ENCODE measurements at regions not wholly inside any gene's neighbourhood (a gene's known extent, or its start where the extent isn't known, plus 50 kb on each side); places are given as distances from the start of the nearest gene placed in this dataset.

DNA sequence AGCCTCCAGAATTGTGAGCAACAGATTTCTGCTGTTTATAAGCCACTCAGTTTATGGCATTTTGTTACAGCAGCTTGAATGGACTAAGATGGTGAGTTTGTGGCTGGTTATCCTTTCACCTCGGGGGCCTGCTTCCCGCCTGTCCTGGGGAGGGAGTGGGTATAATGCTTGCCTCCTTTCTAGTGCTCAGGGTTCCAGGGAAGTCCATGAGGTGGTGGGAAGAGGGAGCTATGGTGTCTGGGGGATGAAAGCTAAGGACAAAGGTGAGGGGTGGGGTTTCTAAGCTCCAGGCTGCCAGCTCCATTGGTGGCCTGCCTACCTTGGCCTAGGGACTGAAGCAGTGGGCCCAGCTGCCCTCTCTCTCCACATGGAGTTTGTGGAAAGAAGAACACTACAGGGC, 50.2 kb upstream of the SDK2 start:
- no peak for DNase-seq (ENCODE audit: low read depth in 2 of 2)

DNA sequence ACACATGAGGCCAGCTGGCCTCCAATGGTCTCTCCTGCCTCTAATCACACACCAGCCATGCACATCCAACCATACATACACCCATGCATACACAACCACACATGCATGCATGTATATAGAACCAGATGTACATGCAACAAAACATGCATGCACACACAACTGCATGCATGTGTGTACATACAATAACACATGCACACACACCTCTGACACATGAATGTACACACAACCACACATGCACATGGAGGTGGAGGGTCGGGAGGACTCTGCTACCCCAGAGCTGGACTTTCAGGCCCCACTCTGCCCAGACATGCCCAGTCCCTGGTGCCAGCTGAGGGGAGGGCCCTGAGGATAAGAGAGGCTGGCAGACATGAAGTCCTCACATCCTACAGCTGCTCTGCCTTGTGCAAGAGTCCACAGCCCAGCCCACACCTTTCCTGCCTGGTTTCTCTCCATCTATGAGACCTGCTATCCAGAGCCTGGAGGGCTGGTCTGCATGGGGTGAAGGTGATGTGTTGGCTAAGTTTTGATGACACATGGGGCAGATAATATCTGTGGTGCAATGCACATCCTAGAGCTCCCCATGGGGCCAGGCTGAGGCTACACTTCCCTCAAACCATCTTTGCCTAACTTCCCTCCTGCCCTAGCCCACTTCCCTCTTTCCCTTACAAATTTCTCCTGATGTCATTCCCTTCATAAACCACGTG, 50.9 kb upstream of the SDK2 start:
- no peak for DNase-seq (ENCODE audit: low read depth in 2 of 2)

DNA sequence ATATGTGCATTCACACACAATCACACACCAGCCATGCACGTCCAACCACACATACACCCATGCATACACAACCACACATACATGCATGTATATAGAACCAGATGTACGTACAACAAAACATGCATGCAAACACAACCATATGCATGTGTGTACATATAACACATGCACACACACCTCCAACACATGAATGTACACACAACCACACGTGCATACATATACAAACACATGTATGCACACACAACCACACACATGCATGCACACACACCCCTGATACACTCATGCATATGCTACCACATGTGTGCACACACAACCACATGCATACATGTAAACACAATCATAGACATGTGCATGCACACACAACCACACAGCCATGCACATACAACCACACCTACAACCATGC, 52.0 kb upstream of the SDK2 start:
- no peak for DNase-seq (ENCODE audit: low read depth in 2 of 2)

DNA sequence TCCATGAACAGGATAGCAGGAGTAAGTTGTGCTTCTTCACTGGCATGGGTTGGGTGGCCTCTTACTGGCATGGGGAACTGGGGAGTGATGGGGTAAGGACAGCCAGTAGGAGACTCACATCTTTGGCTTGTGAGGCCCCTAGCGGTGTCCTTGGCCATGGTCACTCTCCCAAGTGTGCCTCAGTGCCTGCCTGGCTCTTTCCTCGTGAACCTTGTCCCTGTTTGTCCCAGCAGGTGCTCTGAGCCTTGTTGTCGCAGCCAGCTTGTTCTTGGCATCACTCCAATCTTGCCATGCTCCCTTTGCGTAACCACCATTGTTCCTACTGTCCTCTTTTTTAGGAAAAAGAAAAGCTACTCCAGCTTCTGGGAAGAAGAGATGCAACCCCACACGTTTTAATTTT, 53.6 kb upstream of the SDK2 start:
- no peak for DNase-seq (ENCODE audit: low read depth in 2 of 2)

DNA sequence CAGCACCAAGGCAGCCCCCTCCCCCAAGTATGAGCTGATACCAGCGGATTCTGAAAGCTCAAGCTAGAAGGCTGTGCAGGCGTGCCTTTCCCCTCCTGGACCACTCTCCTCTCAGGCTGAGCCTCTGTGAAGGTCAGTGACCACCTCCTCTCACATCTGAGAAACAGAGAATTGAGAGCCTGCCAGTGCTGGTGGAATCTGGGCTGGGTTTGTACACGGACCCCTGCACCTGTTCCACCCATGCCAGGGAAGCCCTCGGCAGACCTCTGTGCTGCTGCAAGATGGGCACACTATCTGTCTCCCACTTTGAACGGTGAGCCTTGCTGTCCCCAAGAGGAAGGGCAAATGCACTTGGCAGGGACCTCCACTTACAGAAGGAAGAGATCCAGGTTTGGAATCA, 54.7 kb upstream of the SDK2 start:
- DNase-seq (ENCODE audit: low read depth in 2 of 2), result no peak

DNA sequence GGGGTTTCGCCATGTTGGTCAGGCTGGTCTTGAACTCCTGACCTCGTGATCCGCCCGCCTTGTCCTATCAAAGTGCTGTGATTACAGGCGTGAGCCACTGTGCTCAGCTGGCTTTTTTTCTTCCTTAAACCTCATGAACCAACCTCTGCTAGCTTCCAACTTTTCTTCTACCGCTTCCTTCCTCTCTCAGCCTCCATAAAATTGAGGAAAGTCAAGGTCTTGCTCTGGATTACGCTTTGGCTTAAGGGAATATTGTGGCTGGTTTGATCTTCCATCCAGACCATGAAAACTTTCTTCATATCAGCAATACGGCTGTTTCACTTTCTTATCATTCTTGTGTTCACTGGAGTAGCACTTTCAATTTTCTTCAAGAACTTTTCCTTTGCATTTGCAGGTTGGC, 57.5 kb upstream of the SDK2 start:
- DNase-seq (ENCODE audit: low read depth in 2 of 2), result no peak

DNA sequence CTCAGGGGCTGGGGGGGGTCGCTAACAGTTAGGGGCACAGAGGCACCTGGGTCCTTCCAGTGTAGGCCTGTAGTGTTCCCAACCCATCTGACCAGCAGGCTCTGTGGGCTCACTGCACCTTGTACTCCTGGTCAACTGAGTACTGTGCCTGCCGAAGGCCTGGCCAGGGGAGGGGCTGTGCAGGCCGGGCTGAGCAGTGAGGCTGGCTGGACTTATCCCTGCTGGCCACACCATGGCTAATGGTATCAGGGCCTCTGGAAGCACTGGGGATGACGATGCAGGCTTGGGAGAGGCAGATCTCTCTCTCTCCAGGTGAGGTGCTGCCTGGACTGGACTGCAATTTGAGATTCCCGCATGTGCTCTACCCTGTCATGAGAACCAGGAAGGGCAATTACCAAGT, 58.9 kb upstream of the SDK2 start:
- no peak for DNase-seq (ENCODE audit: low read depth in 2 of 2)

DNA sequence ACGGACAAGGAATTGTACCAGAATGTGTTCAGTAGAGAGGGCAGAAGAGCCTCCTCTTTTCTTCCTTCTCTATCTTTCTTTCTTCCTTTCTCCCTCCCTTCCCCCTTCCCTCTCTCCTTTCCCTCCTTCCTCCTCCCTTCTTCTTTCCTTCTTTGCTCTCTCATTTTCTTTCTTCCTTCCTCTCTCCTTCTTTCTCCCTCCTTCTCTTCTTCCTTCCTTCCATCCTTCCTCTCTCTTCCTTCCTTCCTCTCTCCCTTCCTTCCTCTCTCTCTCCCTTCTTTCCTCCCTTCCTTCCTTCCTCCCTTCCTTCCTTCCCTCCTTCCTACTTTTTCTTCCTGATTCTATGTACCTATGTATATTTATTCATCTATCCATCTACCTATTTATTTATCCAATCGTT, 59.7 kb upstream of the SDK2 start:
- DNase-seq (ENCODE audit: low read depth in 2 of 2), result no peak

DNA sequence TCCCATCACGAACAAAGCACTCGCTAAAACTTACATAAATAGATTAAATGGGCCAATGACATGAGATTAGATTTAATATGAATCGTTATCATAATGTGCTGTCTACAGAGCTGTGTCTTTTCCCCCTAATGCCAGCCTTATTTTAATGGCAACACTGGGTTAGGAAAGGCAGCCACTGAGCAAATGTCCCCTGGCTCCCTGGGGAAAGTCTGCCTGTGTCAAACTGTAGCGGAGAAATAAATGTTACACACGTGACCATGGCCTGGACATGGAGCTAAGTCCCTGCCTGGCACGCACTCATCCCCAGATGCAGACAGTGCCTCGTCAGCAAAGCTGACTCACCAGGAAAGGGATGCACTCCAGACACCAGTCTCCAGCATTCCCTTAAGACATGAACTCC, 61.3 kb upstream of the SDK2 start:
- DNase-seq (ENCODE audit: low read depth in 2 of 2), result no peak

DNA sequence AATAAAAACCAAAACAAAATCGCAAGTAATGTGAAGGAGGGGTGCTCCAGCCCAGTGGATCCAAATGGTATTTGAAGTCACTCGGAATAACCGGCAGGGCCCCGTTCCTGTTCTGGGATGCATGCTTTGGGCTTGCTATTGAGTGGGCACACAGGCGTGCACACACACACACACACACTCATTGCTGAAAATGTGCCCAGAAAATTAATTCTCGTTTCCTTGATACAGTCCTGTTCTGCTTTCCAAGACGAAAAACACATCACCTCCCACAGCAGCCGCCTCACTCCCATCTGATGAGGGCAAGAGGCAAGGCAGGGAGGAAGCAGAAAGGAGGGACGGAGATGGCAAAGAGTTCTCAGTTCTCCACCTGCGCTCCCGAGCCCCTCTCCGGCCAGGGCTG, 62.2 kb upstream of the SDK2 start:
- DNase-seq (ENCODE audit: low read depth in 2 of 2), result no peak

DNA sequence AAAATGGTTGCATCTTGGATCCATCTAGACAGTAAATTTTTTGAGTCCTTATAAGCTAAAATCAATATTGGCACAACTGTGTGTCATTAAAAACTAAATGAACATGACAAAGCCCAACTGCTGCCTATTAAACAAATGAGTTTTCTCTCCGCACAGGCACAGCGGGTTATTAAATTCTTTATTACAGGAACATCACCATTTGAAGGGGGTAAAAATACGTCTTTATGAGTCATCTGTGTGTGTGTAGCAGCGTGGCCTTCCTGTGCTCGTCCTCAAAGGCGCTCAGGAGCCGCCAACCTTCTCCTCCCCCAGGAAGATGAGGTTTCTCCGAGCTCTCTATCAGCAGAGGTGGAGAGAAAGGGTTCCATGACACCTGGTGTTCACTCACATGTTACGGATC, 62.6 kb upstream of the SDK2 start:
- DNase-seq (ENCODE audit: low read depth in 2 of 2), result no peak

DNA sequence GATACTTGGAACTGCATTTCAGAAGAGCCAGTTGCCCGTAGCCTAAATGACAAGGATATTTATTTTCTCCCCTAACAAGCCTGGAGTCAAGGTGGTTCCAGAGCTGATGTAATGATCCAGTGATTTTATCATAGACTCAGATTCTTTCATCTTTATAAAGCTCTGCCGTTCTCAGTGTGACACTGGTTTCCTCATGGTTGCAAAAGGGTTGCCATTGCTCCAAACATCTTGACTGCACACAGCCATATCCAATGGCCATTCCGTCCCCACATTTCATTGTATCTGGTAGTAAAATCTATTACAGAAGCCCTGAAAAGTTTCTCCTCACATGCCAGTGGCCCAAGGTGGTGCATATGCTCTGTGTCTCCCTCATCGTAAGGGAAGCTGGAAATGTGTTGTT, 63.1 kb upstream of the SDK2 start:
- no peak for DNase-seq (ENCODE audit: low read depth in 2 of 2)

DNA sequence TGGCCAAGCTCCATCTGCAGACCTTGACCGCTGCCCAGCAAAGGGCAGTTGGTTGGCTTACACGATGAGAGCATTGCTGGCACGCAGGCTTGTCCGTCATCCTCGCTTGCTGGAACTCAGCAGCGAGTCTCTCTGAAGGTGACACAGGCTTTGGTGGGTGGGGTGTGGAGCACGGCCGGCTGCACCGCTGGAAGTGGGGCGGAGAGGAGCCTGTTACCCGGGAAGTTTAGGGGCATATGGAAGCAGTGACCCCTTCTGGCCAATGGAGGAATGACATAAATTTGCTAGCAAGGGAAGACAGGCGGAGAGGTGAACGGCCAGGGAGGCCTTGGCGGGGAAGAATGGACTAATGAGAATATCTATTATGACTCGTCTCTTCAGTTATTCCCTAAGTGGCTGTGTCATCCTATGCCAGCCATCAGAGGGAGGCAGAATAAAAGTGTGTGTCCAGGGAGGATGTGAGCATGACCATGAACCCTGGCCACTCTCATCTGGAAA, 65.9 kb upstream of the SDK2 start:
- DNase-seq (ENCODE audit: low read depth in 2 of 2), result peak; percentile 26 to 58

DNA sequence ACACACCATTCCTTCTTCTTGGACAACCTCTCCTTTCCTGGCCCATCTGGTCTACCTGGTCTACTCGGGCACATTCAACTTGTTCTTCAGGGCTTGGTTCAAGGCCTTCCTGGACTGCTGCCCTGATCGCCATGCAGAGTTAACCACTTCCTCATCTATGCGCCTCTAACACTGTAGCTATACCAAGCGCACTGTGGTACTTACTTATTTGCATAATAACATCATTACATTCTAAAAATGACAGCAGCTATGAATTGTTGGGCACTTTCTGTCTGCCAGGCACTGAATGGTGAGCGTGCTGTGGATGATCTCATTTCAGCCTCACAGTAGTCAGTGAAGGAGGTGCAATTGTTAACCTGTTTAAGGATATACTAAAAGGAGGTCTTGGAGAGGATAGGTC, 66.9 kb upstream of the SDK2 start:
- DNase-seq (ENCODE audit: low read depth in 2 of 2), result no peak

DNA sequence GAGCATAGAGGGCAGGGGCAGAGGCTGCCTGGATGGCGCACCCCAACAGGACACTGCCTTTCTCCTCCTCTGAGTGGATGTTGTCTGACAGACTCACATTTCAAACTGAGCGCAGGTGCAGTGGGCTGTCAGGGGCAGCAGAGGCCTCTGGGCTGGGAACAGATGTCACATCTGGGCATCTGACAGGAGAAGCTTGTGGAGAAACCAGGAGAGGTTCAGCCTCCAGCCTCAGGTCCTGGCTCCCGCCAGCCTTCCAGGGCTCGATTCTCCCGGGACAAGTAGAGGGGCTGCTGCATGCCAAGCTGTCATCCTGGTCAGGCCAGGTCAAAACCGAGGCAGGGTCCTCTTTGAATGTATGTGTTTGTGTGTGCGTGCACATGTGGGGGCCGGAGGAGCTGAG, 67.7 kb upstream of the SDK2 start:
- DNase-seq (ENCODE audit: low read depth in 2 of 2), result no peak

DNA sequence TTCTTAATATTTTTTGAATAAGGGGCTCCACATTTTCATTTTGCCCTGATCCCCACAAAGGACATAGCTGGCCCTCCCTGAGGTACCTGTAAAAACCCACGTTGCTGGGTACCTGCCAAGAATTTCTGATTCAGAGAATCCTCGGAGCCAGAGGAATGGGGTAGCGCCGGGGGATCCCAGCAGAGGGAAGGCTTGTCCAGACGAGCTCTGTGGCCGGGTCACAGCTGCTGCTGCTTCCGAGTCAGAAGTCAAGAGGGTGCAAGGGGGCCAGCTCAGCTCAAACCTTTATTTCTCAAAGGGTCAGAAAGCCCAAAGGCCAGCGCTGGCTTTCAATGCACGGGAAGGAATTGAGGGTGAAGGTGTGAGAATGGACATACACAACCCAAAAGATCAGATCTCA, 68.9 kb upstream of the SDK2 start:
- DNase-seq (ENCODE audit: low read depth in 2 of 2), result no peak

DNA sequence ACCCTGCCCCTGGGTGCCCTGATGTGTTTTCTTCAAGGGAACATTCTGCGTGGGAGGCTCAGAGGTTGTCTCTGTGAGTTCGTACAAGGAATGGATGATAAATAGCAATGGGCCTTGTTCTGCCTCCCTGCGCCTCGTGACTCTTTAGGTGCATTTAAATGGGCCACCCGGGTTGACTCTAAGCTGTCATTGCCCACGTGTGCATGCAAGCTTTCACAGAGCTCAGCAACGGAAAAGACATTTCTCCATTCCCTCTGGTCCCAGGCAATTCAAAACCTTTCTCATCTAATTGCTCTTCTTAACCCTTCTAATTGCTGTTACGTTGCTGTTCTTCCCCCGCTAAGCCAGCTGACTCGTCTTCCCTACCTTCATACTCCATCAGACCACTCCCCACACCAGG, 71.5 kb upstream of the SDK2 start:
- DNase-seq (ENCODE audit: low read depth in 2 of 2), result no peak

DNA sequence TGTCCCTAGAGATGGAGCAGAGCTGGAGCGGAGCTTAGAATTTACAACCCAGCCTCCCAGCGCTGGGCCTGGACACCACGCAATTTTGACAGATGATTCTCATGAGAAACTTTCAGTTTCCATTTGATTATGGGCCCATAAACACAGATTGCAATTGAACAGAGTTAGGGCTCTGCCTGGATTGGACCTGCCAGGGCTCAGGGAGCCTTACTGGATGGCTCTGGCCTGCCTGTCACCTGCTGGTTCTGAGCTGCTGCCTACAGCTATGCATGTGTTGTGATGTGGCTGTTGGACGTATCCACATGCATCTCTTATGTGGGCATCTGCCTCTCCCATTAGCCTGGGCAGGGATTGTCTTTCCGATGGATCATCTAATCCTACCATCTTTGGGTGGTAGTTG, 73.4 kb upstream of the SDK2 start:
- no peak for DNase-seq (ENCODE audit: low read depth in 2 of 2)

DNA sequence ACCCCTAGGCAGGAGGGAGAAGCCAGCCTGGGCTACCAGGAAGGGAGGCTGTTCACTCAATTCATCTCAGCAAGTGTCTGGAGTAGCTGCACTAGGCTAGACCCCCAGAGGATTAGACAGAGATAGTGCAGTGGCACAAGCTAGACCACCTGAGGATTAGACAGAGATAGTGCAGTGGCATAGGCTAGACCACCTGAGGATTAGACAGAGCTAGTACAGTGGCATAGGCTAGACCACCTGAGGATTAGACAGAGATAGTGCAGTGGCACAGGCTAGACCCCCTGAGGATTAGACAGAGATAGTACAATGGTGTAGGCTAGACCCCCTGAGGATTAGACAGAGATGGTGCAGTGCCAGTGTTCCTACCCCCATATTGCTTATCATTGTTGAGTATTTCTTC, 74.1 kb upstream of the SDK2 start:
- DNase-seq (ENCODE audit: low read depth in 2 of 2), result no peak

DNA sequence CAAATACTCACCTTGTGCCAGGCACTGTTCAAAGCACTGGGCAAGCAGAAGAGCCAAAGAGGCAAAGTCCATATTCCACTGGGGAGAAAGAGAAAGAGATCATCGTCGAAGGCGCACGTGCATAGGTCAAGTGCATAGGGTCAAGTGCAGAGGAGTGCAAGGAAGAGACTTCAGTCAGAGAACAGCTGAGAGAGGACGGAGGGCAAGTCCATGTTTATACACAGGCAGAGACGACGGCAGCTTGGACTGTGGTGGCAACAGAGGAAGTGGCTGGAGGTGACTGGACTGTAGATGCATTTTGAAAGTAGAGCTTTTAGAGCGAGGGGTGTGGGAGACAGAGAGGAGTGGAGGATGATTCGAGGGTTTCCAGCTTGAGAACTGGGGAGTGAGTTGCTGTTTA, 74.7 kb upstream of the SDK2 start:
- no peak for DNase-seq (ENCODE audit: low read depth in 2 of 2)

DNA sequence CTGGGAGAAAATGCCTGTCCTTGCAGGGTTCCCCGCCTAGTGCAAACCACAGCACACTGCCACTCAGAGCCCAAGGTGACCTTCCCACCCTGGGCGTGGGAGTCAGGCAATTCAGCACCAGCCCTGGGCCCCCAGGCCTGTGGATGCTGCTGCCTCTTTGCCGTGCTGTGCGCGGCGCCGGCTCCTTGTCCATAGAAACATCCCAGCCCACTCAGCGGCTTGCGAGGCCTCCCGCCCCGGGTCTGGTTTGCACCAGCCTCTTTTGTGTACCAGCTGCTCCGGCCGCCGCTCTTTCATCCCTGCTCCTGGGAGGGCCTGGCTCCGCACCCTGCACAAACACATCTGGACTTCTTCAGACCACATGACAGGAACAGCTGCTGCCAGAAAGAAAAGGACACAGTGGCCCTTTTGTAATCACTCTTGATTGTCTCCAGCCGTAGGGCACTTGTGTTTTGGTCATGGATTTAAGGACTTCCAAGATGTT, 75.4 kb upstream of the SDK2 start:
- no peak for DNase-seq (ENCODE audit: low read depth in 2 of 2)

DNA sequence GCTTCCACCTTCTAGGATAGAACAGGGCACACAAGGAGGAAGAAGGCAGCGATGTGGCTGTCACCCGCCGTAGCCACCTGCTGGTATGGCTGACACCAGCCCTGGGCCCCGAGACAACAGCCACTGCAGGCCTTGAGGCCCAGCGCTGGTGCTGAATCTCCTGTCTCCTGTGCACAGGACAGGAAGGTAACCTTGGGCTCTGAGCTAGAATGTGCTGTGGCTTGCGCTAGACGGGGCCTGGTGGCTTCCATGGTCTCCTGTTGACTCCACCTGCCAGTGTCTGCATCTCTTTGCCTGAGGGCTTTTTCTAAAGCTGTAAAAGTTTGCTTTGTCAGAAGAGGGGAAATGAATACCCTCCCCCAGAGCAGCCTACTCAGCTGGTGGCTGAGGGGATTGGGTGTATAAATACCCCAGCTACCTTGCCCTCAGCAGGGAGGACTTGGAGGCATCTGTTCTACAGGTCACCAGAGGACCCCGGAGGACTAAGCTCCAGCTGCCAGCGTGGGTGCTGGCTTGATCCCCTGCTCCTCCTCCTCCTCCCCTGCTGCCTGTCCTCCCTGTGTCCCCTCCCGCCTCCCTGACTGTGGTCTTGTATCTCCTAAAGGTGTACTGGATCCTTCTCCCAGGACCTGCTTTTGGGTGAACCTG, 76.1 kb upstream of the SDK2 start:
- no peak for DNase-seq (ENCODE audit: low read depth in 2 of 2)

DNA sequence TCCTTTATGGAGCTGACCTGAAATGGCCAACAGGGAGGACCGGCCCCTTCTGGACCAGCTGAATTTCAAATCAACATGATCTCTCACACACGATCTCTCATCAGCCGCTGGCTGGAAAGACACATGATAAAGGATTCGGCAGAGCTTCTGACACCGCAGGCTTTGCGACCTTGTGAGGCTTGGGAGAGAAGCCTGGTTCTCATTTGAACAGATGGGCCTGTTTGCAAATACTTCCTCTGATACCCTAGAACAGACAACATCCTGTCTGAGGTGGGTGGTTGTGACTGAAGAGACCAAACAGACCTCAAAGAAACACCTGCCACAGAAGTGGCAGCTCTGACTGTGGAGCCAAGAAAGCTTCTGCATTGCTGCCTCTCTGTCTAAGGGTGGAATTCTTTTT, 77.9 kb upstream of the SDK2 start:
- DNase-seq (ENCODE audit: low read depth in 2 of 2), result no peak

DNA sequence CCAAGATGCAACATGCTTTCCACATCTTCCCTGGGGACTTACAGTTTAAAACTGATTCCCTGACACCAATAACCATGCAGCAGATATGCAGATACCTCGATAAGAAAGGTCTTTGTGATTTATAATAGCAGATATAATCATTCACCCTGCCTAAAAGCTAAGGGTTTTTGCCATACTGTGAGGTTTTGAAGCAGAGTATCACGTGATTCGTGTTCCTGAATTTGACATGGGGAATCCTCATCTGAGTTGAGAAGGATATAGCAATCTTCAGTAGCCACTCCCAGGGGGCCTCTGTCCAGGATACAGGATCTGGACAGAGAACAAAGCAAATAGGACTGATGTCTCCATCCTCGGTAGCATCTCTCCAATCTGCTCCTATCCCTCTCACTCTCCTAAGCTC, 79.1 kb upstream of the SDK2 start:
- DNase-seq (ENCODE audit: low read depth in 2 of 2), result no peak
